ENCODE measurements at regions not wholly inside any gene's neighbourhood (a gene's known extent, or its start where the extent isn't known, plus 50 kb on each side); places are given as distances from the start of the nearest gene placed in this dataset.

GRCh38 chr20:48557380-48557779 lies 270.4 kb downstream of the PREX1 start:
- TF ChIP-seq POLR2A (IDR thresholded peaks at IDR 0.05; ENCODE audit: extremely low read depth, insufficient read length) (no peak), CTCF (IDR thresholded peaks at IDR 0.05; ENCODE audit: low read depth, low read length) (no peak), MAX (IDR thresholded peaks at IDR 0.05; ENCODE audit: low read depth, low read length) (no peak)
